NCI-H748 (cell line): ENCODE measurements at regions not wholly inside any gene's neighbourhood (a gene's known extent, or its start where the extent isn't known, plus 50 kb on each side); places are given as distances from the start of the nearest gene placed in this dataset.
"Not testable (repeated sequence)": the region's sequence is repeated elsewhere in the genome, so short reads cannot be mapped to it uniquely, and the experiment has no call there.

Experiments used
- DNase-seq: peaks from one replicate; lab custom pipeline; 2025; ENCODE audit not compliant: unreplicated experiment; lab: John Stamatoyannopoulos, UW

GRCh38 chr2:198314559-198315153, 510.3 kb downstream of the PLCL1 start:
- peak; percentile 68 for DNase-seq

DNA sequence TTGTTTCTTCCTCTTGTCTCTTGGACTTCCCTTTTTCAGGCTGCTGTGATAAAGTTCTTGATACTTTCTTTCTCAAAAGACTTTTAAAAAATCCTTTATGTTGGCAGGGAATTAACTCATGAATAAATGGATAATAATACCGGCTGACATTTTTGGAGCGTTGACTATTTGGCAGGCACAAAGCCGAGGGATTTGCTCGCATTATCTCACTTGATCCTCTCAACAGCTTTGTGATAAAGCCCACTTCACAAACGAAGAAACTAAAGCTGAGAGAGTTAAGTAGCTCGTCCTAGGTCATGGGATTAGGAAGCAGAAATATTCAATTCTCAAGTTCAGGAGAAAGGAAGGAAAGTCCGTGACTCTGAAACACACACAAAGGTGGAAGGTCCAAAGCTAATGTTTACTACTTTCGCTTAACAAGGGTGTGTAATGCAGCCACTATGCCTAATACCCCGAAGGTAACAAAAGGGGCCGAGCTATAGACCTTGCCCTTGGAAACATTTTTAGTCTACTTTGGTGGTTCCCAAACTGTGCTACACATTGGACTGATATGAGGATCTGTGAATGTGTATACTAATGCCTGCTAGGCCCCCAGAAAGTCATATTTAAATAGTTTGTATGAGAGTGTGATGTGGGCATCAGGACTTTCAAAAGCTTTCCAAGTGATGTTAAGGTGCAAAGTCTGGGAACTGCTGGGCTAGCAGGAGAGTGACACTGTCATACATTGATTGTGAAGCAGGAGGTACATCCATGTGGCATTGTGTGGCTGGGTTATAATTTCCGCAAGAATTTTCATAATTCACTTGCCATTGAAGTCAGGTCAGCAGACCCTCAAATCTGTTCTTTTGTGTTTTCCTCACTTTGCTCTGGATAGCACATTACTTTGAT, 508.4 kb downstream of the PLCL1 start:
- no peak for DNase-seq

- peak; percentile 39 for DNase-seq
These were observed 506.6 kb downstream of the PLCL1 start for GRCh38 chr2:198311020-198311419.

- DNase-seq, result peak; percentile 64
These were observed 505.4 kb downstream of the PLCL1 start for GRCh38 chr2:198309673-198310280.

GRCh38 chr2:198309081-198309480, 504.7 kb downstream of the PLCL1 start:
- DNase-seq, result no peak

- DNase-seq, result no peak
These were observed 504.0 kb downstream of the PLCL1 start for GRCh38 chr2:198308368-198308767.

- DNase-seq, result no peak
These were observed 502.7 kb downstream of the PLCL1 start for GRCh38 chr2:198307093-198307492.

DNA sequence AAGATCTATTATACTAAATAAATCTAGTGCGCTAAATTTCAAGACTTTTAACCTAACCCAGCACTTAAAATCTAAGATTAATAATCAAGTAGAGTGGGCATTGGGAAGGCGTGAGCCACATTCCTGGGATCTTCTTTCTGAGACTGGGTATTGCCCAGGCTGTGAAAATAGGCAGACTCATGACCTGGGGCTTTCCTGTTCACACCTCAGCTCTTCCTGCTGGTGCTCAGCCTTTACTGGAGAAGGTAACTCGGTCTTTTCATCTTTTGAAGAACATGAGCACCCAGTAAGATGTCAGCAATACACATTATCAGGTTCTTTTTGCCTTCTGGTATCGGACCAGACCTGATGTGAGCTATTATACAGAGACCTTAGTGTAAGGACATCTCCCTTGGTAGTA, 500.5 kb downstream of the PLCL1 start:
- no peak for DNase-seq

- no peak for DNase-seq
These were observed 493.0 kb downstream of the PLCL1 start for GRCh38 chr2:198297350-198297749.

GRCh38 chr2:198296665-198297308, 492.4 kb downstream of the PLCL1 start:
- DNase-seq, result peak; percentile 69

DNA sequence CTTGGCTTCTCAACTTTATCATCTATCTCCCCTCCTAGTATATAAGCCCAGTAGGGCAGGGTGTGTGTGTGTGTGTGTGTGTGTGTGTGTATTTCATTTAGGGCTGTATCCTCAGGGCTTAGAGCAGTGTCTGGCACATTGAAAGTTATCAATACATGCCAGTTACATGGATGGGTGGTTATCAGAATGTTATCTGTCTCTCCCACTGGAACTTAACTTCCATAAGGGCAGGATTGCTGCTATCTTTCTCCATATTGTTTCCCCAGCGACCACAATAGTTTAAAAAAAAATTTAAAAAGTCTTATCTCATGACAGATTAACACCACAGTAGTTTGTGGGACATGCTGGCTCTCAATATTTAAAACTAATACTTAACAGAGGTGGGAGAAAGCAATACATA, 488.9 kb downstream of the PLCL1 start:
- DNase-seq, result no peak

- DNase-seq, result no peak
These were observed 485.4 kb downstream of the PLCL1 start for GRCh38 chr2:198289811-198290210.

- DNase-seq, result no peak
These were observed 483.3 kb downstream of the PLCL1 start for GRCh38 chr2:198287706-198288105.

DNA sequence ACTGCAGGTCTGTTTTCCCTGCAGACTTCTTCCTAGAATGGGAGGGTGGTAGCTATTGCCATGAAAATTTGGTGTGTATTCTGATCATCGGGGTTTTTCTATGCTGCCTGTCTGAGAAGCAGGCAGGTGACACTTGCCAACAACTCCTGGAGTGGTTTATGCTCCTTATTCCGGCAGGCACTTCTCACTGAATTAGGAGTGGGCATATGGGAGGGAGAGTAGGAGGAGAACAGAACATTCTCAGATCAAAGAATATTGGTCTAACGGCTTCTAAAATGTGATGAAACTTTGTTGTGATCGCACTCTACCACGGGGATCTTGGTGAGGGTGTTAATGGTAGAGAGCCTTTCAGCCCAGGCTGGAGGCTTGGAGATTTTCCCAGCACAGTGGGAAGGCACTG, 480.8 kb downstream of the PLCL1 start:
- no peak for DNase-seq

DNA sequence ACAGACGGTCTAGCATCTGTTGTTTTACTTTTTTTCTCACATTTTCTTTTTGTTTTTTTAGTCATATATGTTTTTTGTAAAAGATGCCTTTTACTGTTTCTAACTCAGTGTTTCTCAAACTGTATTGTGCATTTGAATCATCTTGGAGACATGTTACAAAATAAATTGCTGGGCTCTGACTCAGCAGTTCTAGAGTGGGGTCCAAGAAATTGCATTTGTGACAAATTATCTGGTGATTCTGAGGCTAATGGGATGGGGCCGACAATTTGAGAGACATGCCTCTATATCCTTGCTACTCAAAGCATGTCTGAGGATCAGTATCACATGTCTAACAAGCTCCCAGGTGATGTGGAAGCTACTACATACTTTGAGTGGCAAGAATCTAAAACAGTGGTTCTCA, 478.8 kb downstream of the PLCL1 start:
- no peak for DNase-seq

DNA sequence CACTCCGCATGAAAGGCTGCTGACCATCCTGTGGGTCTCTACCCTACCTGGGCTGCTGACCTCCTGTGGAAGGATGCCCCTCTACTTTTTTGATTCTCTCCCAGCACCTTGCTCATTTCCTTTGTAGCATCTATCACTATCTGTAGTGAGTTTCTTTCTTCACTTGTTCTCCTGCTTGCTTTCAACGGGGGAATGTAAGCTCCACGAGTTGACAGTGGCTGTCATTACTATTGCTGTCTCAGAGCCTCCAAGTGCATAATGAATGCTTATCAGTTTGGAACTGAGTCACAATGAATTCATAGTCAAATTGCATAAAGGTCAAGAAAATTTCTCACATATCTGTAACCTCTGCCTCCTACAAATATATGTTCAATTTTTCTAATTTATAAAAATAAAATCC, 477.7 kb downstream of the PLCL1 start:
- no peak for DNase-seq

GRCh38 chr2:198280145-198280544, 475.8 kb downstream of the PLCL1 start:
- DNase-seq, result no peak

- no peak for DNase-seq
These were observed 474.6 kb downstream of the PLCL1 start for GRCh38 chr2:198279026-198279425.

GRCh38 chr2:198277181-198277580, 472.8 kb downstream of the PLCL1 start:
- no peak for DNase-seq

- no peak for DNase-seq
These were observed 469.3 kb downstream of the PLCL1 start for GRCh38 chr2:198273660-198274059.

DNA sequence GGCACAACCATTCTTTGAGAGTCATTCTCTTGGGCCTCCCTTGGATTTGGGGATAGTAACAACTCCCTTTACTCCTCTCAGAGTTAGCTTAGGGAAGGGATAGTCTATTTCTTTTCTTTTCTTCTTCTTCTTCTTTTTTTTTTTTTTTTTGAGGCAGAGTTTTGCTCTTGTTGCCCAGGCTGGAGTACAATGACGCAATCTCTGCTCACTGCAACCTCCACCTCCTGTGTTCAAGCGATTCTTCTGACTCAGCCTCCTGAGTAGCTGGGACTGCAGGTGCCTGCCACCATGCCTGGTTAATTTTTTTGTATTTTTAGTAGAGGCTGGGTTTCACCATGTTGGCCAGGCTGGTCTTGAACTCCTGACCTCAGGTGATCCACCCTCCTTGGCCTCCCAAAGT, 465.8 kb downstream of the PLCL1 start:
- DNase-seq, result not testable (repeated sequence)

DNA sequence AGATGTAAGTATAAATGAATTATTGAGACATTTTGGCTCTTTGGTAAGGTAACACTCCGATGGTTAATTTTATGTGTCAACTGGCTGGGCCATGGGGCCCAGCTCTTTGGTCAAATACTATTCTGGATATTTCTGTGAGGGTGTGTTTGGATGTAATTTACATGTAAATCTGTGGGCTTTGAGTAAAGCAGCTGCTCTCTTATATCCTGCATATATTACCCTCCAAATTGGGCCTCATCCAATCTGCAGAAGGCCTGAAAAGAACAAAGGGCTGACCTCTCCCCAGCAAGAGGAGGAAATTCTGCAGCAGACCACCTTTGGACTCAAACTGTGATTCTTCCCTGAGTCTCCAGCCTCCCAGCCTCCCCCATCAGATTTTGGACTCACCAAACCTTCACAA, 464.1 kb downstream of the PLCL1 start:
- no peak for DNase-seq
